Choroid plexus epithelial cell (primary cell): ENCODE measurements at regions not wholly inside any gene's neighbourhood (a gene's known extent, or its start where the extent isn't known, plus 50 kb on each side); places are given as distances from the start of the nearest gene placed in this dataset.

Experiments
- DNase-seq: peaks from one replicate; pipeline ENCODE4 v3.0.0-alpha.2; 2010; ENCODE audit warnings: low read depth
- H3K4me3 ChIP-seq: 2 replicates; pipeline ENCODE4 v1.5.1; 2011; ENCODE audit warnings: low read depth, mild to moderate bottlenecking, control low read depth, low read length, moderate library complexity
- CTCF ChIP-seq: conservative IDR thresholded peaks from 2 replicates; pipeline ENCODE4 v1.5.1; 2011; ENCODE audit warnings: low read depth, mild to moderate bottlenecking, control low read depth, inconsistent platforms, low read length, moderate library complexity

- TF ChIP-seq CTCF = no peak
Observed at GRCh38 chr13:111549464-111549863, 229.0 kb downstream of the TEX29 start.

GRCh38 chr13:111550062-111550461 lies 229.6 kb downstream of the TEX29 start:
- no peak overlapping the region for H3K4me3 ChIP-seq
- no peak for DNase-seq
- no peak for TF ChIP-seq CTCF

More at GRCh38 chr13:111549464-111549863, 229.0 kb downstream of the TEX29 start:
- no peak overlapping the region for H3K4me3 ChIP-seq
- no peak for DNase-seq

- no peak for DNase-seq
- TF ChIP-seq CTCF = no peak
- no peak overlapping the region for H3K4me3 ChIP-seq
Observed at GRCh38 chr13:111551204-111551820, 230.9 kb downstream of the TEX29 start.

- no peak for TF ChIP-seq CTCF
- no peak for DNase-seq
- no peak overlapping the region for H3K4me3 ChIP-seq
Observed at GRCh38 chr13:111552891-111553655, 232.6 kb downstream of the TEX29 start.

GRCh38 chr13:111554539-111555267 lies 234.3 kb downstream of the TEX29 start:
- no peak for TF ChIP-seq CTCF

GRCh38 chr13:111555268-111555808 lies 234.9 kb downstream of the TEX29 start:
- no peak for TF ChIP-seq CTCF
- DNase-seq = no peak
- H3K4me3 ChIP-seq = no peak overlapping the region

More at GRCh38 chr13:111554539-111555267, 234.3 kb downstream of the TEX29 start:
- H3K4me3 ChIP-seq = no peak overlapping the region
- no peak for DNase-seq
